ENCODE measurements at regions not wholly inside any gene's neighbourhood (a gene's known extent, or its start where the extent isn't known, plus 50 kb on each side); places are given as distances from the start of the nearest gene placed in this dataset.
"Not testable (repeated sequence)": the region's sequence is repeated elsewhere in the genome, so short reads cannot be mapped to it uniquely, and the experiment has no call there.

GRCh38 chr10:133785846-133786602 lies 159.4 kb upstream of the FRG2B start:
- H3K27me3 Mint-ChIP-seq; H3K4me3 Mint-ChIP-seq; H3K27ac Mint-ChIP-seq; H3K9me3 Mint-ChIP-seq; H3K36me3 Mint-ChIP-seq; H3K4me1 Mint-ChIP-seq (ENCODE audit: unreplicated experiment): not testable (repeated sequence)
- DNase-seq (ENCODE audit: extremely low spot score, unreplicated experiment): peak; percentile 45

- H3K36me3 Mint-ChIP-seq; H3K9me3 Mint-ChIP-seq; H3K27me3 Mint-ChIP-seq; H3K27ac Mint-ChIP-seq; DNase-seq (ENCODE audit: extremely low spot score, unreplicated experiment); H3K4me3 Mint-ChIP-seq; H3K4me1 Mint-ChIP-seq (ENCODE audit: unreplicated experiment): not testable (repeated sequence)
Measured at GRCh38 chr10:133785178-133785577, 158.6 kb upstream of the FRG2B start.

- H3K4me3 Mint-ChIP-seq; H3K9me3 Mint-ChIP-seq; H3K27ac Mint-ChIP-seq; H3K4me1 Mint-ChIP-seq (ENCODE audit: unreplicated experiment); DNase-seq (ENCODE audit: extremely low spot score, unreplicated experiment); H3K36me3 Mint-ChIP-seq; H3K27me3 Mint-ChIP-seq: not testable (repeated sequence)
Measured at GRCh38 chr10:133765308-133765707, 138.7 kb upstream of the FRG2B start.

- not testable (repeated sequence) for H3K36me3 Mint-ChIP-seq; H3K27ac Mint-ChIP-seq; DNase-seq (ENCODE audit: extremely low spot score, unreplicated experiment); H3K4me1 Mint-ChIP-seq (ENCODE audit: unreplicated experiment); H3K4me3 Mint-ChIP-seq; H3K9me3 Mint-ChIP-seq; H3K27me3 Mint-ChIP-seq
Measured at GRCh38 chr10:133764823-133765209, 138.2 kb upstream of the FRG2B start.

DNA sequence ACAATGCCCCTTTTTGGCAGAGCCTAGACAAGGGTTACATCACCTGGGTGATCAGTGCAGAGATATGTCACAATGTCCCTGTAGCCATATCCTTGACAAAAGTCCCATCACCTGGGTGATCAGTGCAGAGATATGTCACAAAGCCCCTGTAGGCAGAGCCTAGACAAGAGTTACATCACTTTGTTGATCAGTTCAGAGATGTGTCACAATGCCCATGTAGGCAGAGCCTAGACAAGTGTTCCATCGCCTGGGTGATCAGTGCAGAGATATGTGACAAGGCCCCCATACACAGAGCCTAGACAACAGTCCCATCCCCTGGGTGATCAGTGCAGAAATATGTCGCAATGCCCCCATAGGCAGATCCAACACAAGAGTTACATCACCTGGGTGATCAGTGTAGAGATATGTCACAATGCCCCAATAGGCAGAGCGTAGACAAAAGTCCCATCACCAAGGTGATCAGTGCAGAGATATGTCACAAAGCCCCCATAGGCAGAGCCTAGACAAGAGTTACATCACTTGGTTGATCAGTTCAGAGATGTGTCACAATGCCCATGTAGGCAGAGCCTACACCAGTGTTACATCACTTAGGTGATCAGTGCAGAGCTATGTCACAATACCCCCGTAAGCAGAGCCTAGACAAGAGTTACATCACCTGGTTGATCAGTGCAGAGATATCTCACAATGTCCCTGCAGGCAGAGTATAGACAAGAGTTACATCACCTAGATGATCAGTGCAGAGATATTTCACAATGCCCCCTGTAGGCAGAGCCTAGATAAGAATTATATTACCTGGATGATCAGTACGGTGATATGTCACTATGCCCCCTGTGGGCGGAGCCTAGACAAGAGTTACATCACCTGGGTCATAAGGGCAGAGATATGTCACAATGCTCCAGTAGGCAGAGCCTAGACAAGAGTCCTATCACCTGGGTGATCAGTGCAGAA lies 137.6 kb upstream of the FRG2B start:
- not testable (repeated sequence) for H3K27me3 Mint-ChIP-seq; H3K27ac Mint-ChIP-seq; H3K9me3 Mint-ChIP-seq; H3K4me3 Mint-ChIP-seq; H3K36me3 Mint-ChIP-seq; H3K4me1 Mint-ChIP-seq (ENCODE audit: unreplicated experiment)
- peak; percentile 29 for DNase-seq (ENCODE audit: extremely low spot score, unreplicated experiment)

DNA sequence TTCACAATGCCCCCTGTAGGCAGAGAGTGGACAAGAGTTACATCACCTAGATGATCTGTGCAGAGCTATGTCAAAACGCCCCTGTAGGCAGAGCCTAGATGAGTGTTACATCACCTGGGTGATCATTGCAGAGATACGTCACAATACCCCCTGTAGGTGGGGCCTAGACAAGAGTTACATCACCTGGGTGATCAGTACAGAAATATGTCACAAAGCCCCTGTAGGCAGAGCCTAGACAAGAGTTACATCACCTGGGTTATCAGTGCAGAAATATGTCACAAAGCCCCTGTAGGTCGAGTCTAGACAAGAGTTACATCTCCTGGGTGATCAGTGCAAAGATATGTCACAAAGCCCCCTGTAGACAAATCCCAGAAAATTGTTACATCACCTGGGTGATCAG lies 136.6 kb upstream of the FRG2B start:
- not testable (repeated sequence) for H3K9me3 Mint-ChIP-seq; H3K27me3 Mint-ChIP-seq; H3K36me3 Mint-ChIP-seq; H3K4me3 Mint-ChIP-seq; H3K4me1 Mint-ChIP-seq (ENCODE audit: unreplicated experiment); H3K27ac Mint-ChIP-seq; DNase-seq (ENCODE audit: extremely low spot score, unreplicated experiment)

DNA sequence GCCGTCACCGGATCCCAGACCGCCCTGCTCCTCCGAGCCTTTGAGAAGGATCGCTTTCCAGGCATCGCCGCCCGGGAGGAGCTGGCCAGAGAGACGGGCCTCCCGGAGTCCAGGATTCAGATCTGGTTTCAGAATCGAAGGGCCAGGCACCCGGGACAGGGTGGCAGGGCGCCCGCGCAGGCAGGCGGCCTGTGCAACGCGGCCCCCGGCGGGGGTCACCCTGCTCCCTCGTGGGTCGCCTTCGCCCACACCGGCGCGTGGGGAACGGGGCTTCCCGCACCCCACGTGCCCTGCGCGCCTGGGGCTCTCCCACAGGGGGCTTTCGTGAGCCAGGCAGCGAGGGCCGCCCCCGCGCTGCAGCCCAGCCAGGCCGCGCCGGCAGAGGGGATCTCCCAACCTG lies 127.0 kb upstream of the FRG2B start:
- not testable (repeated sequence) for H3K4me1 Mint-ChIP-seq (ENCODE audit: unreplicated experiment); DNase-seq (ENCODE audit: extremely low spot score, unreplicated experiment); H3K36me3 Mint-ChIP-seq; H3K9me3 Mint-ChIP-seq; H3K27me3 Mint-ChIP-seq; H3K27ac Mint-ChIP-seq; H3K4me3 Mint-ChIP-seq

Measured in type B pancreatic cell (in vitro differentiated cells).